Hepatocyte (in vitro differentiated cells): ENCODE measurements at regions not wholly inside any gene's neighbourhood (a gene's known extent, or its start where the extent isn't known, plus 50 kb on each side); places are given as distances from the start of the nearest gene placed in this dataset.

Experiments used
- DNase-seq: peaks from one replicate; pipeline ENCODE4 v3.0.0-alpha.2; 2016; ENCODE audit warnings: low spot score
- H2AFZ ChIP-seq: fragments of 200-600 bp; sonication (generic); 2 replicates; pipeline ENCODE4 v1.6.0; 2016; ENCODE audit warnings: antibody characterized with exemption, mild to moderate bottlenecking
- H3K27ac ChIP-seq: fragments of 200-600 bp; sonication (generic); 2 replicates; pipeline ENCODE4 v1.5.1; 2016; ENCODE audit warnings: mild to moderate bottlenecking
- H3K27me3 ChIP-seq: fragments of 200-600 bp; sonication (generic); 2 replicates; pipeline ENCODE4 v1.6.1; 2016
- H3K36me3 ChIP-seq: fragments of 200-600 bp; sonication (generic); replicated peaks from 2 replicates; pipeline ENCODE4 v1.5.1; 2016; ENCODE audit warnings: low read depth; ENCODE audit not compliant: insufficient read depth
- H3K4me1 ChIP-seq: fragments of 200-600 bp; sonication (generic); 2 replicates; pipeline ENCODE4 v1.5.1; 2016; ENCODE audit warnings: mild to moderate bottlenecking, moderate library complexity; ENCODE audit not compliant: insufficient read depth
- H3K4me2 ChIP-seq: fragments of 200-600 bp; sonication (generic); 2 replicates; pipeline ENCODE4 v1.6.0; 2016
- H3K4me3 ChIP-seq: fragments of 200-600 bp; sonication (generic); 2 replicates; pipeline ENCODE4 v1.5.1; 2016; ENCODE audit warnings: mild to moderate bottlenecking
- H3K79me2 ChIP-seq: fragments of 200-600 bp; sonication (generic); 2 replicates; pipeline ENCODE4 v1.6.0; 2017; ENCODE audit warnings: mild to moderate bottlenecking
- H3K9me2 ChIP-seq: fragments of 200-600 bp; sonication (generic); replicated peaks from 2 replicates; pipeline ENCODE4 v1.6.0; 2017; ENCODE audit warnings: mild to moderate bottlenecking; ENCODE audit not compliant: insufficient read depth
- H3K9me3 ChIP-seq: fragments of 200-600 bp; sonication (generic); 2 replicates; pipeline ENCODE4 v1.5.1; 2016; ENCODE audit warnings: low read depth, mild to moderate bottlenecking
- H4K20me1 ChIP-seq: fragments of 200-600 bp; sonication (generic); 2 replicates; pipeline ENCODE4 v1.6.0; 2016; ENCODE audit warnings: mild to moderate bottlenecking; ENCODE audit not compliant: insufficient read depth, poor library complexity, severe bottlenecking
- CTCF ChIP-seq: fragments of 200-600 bp; sonication (generic); IDR thresholded peaks from 2 replicates; pipeline ENCODE4 v1.5.1; 2016; ENCODE audit warnings: antibody characterized with exemption, mild to moderate bottlenecking; ENCODE audit not compliant: poor library complexity
- EZH2 ChIP-seq: fragments of 200-600 bp; sonication (generic); IDR thresholded peaks from 2 replicates; pipeline ENCODE4 v1.6.1; 2016; ENCODE audit warnings: antibody characterized with exemption, mild to moderate bottlenecking, borderline replicate concordance
- EZH2phosphoT487 ChIP-seq: fragments of 200-600 bp; sonication (generic); IDR thresholded peaks from one replicate; pipeline ENCODE4 v1.6.1; 2018; ENCODE audit warnings: antibody characterized with exemption, mild to moderate bottlenecking, low read depth, moderate library complexity; ENCODE audit not compliant: unreplicated experiment, severe bottlenecking
- WGBS: methylation state at CpG from one replicate; pipeline ENCODE4 v1.1.6; 2016; ENCODE audit warnings: low lambda C conversion rate; ENCODE audit errors: missing lambda C conversion rate; 5-methylcytosine and 5-hydroxymethylcytosine counted together

- no peak overlapping the region for H3K27ac ChIP-seq
- H3K4me1 ChIP-seq = no peaks in the 10 kb centered on the region
- H3K4me3 ChIP-seq = no peak overlapping the region
- WGBS = 95% methylated on average over 12 of the region's 12 CpGs
- peaks cover 23% of the 10 kb centered on the region for H3K27me3 ChIP-seq
- no peaks in the 10 kb centered on the region for H3K36me3 ChIP-seq
- no peaks in the 10 kb centered on the region for H3K9me3 ChIP-seq
- no peaks in the 10 kb centered on the region for H3K79me2 ChIP-seq
- TF ChIP-seq EZH2phosphoT487 (no peak), CTCF (no peak), EZH2 (no peak)
- no peak overlapping the region for H2AFZ ChIP-seq
- no peaks in the 10 kb centered on the region for H3K9me2 ChIP-seq
- no peak overlapping the region for H3K4me2 ChIP-seq
- no peak for DNase-seq
- no peaks in the 10 kb centered on the region for H4K20me1 ChIP-seq
Measured at GRCh38 chr13:111645198-111645597, 324.8 kb downstream of the TEX29 start.

- Histone ChIP-seq H3K9me3 (no peaks in the 10 kb centered on the region), H4K20me1 (no peaks in the 10 kb centered on the region), H3K9me2 (no peaks in the 10 kb centered on the region), H2AFZ (no peak overlapping the region), H3K27ac (no peak overlapping the region), H3K4me2 (no peak overlapping the region), H3K4me1 (no peaks in the 10 kb centered on the region), H3K27me3 (peaks cover 27% of the 10 kb centered on the region), H3K79me2 (no peaks in the 10 kb centered on the region), H3K36me3 (no peaks in the 10 kb centered on the region), H3K4me3 (no peak overlapping the region)
- WGBS = 90% methylated on average over 20 of the region's 27 CpGs
- DNase-seq = no peak
- TF ChIP-seq EZH2 (no peak), EZH2phosphoT487 (no peak), CTCF (no peak)
Measured at GRCh38 chr13:111645598-111646455, 325.4 kb downstream of the TEX29 start.

- no peaks in the 10 kb centered on the region for H3K79me2 ChIP-seq
- WGBS = 95% methylated on average over 10 of the region's 10 CpGs
- H3K9me3 ChIP-seq = no peaks in the 10 kb centered on the region
- no peaks in the 10 kb centered on the region for H3K4me1 ChIP-seq
- peaks cover 33% of the 10 kb centered on the region for H3K27me3 ChIP-seq
- H3K9me2 ChIP-seq = no peaks in the 10 kb centered on the region
- no peak overlapping the region for H2AFZ ChIP-seq
- H3K27ac ChIP-seq = no peak overlapping the region
- no peak overlapping the region for H3K4me3 ChIP-seq
- H4K20me1 ChIP-seq = no peaks in the 10 kb centered on the region
- DNase-seq = no peak
- no peak overlapping the region for H3K4me2 ChIP-seq
- TF ChIP-seq CTCF (no peak), EZH2phosphoT487 (no peak), EZH2 (no peak)
- H3K36me3 ChIP-seq = no peaks in the 10 kb centered on the region
Measured at GRCh38 chr13:111646456-111646855, 326.0 kb downstream of the TEX29 start.
